ENCODE measurements at regions not wholly inside any gene's neighbourhood (a gene's known extent, or its start where the extent isn't known, plus 50 kb on each side); places are given as distances from the start of the nearest gene placed in this dataset.
"Not testable (repeated sequence)": the region's sequence is repeated elsewhere in the genome, so short reads cannot be mapped to it uniquely, and the experiment has no call there.

GRCh38 chr6:93081901-93082300 lies 337.5 kb downstream of the EPHA7 start:
- no peak for DNase-seq (ENCODE audit: low spot score)

GRCh38 chr6:93079061-93079460 lies 340.3 kb downstream of the EPHA7 start:
- no peak for DNase-seq (ENCODE audit: low spot score)

- DNase-seq (ENCODE audit: low spot score), result no peak
Observed at GRCh38 chr6:93073811-93074210, 345.5 kb downstream of the EPHA7 start.

GRCh38 chr6:93069856-93070255 lies 349.5 kb downstream of the EPHA7 start:
- DNase-seq (ENCODE audit: low spot score), result no peak

- DNase-seq (ENCODE audit: low spot score), result no peak
Observed at GRCh38 chr6:93059911-93060310, 359.4 kb downstream of the EPHA7 start.

- DNase-seq (ENCODE audit: low spot score), result no peak
Observed at GRCh38 chr6:93057584-93057983, 361.8 kb downstream of the EPHA7 start.

- no peak for DNase-seq (ENCODE audit: low spot score)
Observed at GRCh38 chr6:93048381-93048780, 371.0 kb downstream of the EPHA7 start.

GRCh38 chr6:93047033-93047432 lies 372.3 kb downstream of the EPHA7 start:
- no peak for DNase-seq (ENCODE audit: low spot score)

- no peak for DNase-seq (ENCODE audit: low spot score)
Observed at GRCh38 chr6:93045156-93045555, 374.2 kb downstream of the EPHA7 start.

GRCh38 chr6:93040375-93040774 lies 379.0 kb downstream of the EPHA7 start:
- DNase-seq (ENCODE audit: low spot score), result no peak

GRCh38 chr6:93036835-93037234 lies 382.5 kb downstream of the EPHA7 start:
- no peak for DNase-seq (ENCODE audit: low spot score)

- no peak for DNase-seq (ENCODE audit: low spot score)
Observed at GRCh38 chr6:93035756-93036155, 383.6 kb downstream of the EPHA7 start.

- no peak for DNase-seq (ENCODE audit: low spot score)
Observed at GRCh38 chr6:93021235-93021915, 398.0 kb downstream of the EPHA7 start.

- DNase-seq (ENCODE audit: low spot score), result no peak
Observed at GRCh38 chr6:93017626-93018025, 401.7 kb downstream of the EPHA7 start.

GRCh38 chr6:93017213-93017612 lies 402.1 kb downstream of the EPHA7 start:
- no peak for DNase-seq (ENCODE audit: low spot score)

- no peak for DNase-seq (ENCODE audit: low spot score)
Observed at GRCh38 chr6:93013054-93013453, 406.3 kb downstream of the EPHA7 start.

GRCh38 chr6:93008375-93008774 lies 411.0 kb downstream of the EPHA7 start:
- no peak for DNase-seq (ENCODE audit: low spot score)

- DNase-seq (ENCODE audit: low spot score), result no peak
Observed at GRCh38 chr6:92989656-92990055, 429.7 kb downstream of the EPHA7 start.

- DNase-seq (ENCODE audit: low spot score), result no peak
Observed at GRCh38 chr6:92979281-92979680, 440.1 kb downstream of the EPHA7 start.

GRCh38 chr6:92977018-92977417 lies 442.3 kb downstream of the EPHA7 start:
- no peak for DNase-seq (ENCODE audit: low spot score)

- DNase-seq (ENCODE audit: low spot score), result no peak
Observed at GRCh38 chr6:92967362-92967761, 452.0 kb downstream of the EPHA7 start.

GRCh38 chr6:92962846-92963245 lies 456.5 kb downstream of the EPHA7 start:
- DNase-seq (ENCODE audit: low spot score), result no peak

- DNase-seq (ENCODE audit: low spot score), result not testable (repeated sequence)
Observed at GRCh38 chr6:92952111-92952510, 467.2 kb downstream of the EPHA7 start.

- DNase-seq (ENCODE audit: low spot score), result no peak
Observed at GRCh38 chr6:92945799-92946198, 473.6 kb downstream of the EPHA7 start.
